ENCODE measurements at regions not wholly inside any gene's neighbourhood (a gene's known extent, or its start where the extent isn't known, plus 50 kb on each side); places are given as distances from the start of the nearest gene placed in this dataset.
"Not testable (repeated sequence)": the region's sequence is repeated elsewhere in the genome, so short reads cannot be mapped to it uniquely, and the experiment has no call there.

DNA sequence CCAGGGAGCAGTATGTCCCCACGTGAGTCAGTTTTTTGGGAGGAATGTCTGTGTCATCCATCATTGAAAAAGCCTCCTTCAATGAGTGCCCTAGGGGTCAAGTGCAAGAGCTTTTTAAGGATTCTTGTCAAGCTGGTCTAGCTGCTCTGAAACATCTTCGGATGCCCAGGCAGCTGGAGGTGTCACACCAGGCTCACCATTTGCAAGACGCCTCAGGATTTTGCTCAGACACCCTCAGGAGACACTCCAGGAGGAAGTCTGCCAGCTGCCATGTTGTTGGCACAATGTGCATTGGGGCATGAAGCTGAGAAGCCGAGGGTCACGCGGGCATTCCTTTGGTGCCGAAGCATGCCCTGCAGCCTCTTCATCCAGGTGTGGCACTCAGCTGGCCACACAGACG lies 111.1 kb upstream of the S1PR3 start:
- no peak for DNase-seq

DNA sequence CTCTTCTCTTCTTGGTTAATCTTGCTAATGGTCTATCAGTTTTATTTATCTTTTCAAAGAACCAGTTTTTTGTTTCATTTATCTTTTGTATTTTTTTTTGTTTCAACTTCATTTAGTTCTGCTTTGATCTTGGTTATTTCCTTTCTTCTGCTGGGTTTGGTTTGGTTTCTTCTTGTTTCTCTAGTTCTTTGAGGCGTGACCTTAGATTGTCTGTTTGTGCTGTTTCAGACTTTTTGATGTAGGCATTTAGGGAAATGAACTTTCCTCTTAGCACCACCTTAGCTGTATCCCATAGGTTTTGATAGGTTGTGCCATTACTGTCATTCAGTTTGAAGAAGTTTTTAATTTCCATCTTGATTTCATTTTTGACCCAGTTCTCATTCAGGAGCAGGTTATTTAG lies 107.0 kb upstream of the S1PR3 start:
- DNase-seq, result not testable (repeated sequence)

DNA sequence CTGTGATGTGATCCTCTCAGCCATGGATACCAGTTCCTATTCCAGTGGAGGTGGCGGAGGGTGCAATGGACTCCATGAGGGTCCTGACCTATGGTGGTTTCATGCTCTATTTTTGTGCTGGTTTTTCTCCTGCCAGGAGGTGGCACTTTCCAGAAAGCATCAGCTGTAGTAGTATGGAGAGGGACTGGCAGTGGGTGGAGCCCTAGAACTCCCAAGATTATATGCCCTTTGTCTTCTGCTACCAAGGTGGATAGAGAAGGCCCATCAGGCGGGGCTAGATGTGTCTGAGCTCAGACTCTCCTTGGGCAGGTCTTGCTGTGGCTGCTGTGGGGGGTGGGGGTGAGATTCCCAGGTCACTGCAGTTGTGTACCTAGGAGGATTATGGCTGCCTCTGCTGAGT lies 104.5 kb upstream of the S1PR3 start:
- not testable (repeated sequence) for DNase-seq

GRCh38 chr9:88889386-88889785 lies 101.9 kb upstream of the S1PR3 start:
- DNase-seq, result no peak

DNA sequence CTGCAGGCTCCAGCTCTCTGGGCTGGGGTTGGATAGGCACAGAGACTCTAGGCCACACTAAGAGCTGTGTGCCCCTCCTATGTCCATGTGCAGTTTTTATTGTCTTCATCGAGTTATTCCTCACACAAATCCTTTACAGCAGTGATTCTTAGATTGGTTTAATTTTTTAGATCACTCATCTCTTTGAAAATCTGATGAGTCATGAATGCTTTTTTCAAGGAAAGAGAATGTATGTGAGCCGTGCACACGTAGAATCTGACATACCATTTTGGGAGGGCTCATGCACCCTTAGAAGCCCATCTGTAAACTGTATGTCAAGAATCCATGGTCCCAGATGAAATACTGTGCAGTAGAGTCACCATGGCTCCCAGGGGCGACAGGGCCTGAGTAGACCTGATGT lies 100.7 kb upstream of the S1PR3 start:
- DNase-seq, result no peak

GRCh38 chr9:88891040-88891439 lies 100.2 kb upstream of the S1PR3 start:
- DNase-seq, result no peak

- DNase-seq, result no peak
Measured at GRCh38 chr9:88892724-88893123, 98.5 kb upstream of the S1PR3 start.

DNA sequence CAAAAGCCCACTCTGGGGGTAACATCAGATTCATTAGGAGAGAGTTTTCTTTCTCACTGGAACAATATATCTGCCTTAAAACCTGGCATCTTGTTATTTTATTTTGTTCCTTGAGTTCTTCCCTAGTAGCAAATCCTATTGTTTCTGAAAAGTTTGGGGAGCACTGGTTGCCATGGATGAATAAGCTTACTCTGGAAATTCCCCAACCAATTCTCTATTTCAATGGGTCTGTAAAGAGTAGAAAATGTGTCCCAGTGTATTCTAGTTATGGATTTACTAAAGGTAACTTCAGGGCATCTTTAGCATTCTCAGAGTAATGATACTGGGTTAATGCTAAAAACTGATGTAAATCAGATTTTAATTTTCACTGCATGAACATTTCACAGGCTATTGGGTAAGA lies 94.2 kb upstream of the S1PR3 start:
- no peak for DNase-seq

DNA sequence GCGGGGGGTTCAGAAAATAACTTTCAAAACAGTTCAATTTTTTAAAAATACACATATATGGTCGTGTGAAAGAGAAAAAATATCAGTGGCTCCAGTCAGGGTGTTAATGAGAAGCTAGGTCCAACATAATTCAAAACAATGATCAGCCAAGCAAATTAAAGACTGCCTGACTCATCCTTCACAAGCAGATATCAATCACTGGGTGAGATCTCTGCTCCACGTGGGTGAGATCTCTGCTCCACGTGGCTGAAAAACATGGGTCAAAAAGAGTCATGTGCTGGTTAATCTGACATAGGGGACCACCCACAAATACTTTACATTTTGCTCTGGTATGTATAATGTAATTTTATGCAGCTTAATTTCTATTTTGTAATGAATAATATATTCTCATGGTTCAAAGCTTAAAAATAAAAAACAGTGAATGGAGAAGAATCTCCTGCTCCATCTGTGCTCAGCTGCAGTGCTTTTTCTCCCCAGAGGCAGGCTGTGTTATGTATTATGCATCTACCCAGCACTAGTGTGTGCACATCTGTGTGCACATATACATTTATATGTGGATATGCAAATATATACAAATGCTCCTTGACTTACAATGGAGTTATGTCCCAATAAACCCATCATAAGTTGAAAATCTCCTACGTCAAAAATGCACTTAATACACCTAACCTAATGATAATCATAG lies 93.1 kb upstream of the S1PR3 start:
- no peak for DNase-seq

DNA sequence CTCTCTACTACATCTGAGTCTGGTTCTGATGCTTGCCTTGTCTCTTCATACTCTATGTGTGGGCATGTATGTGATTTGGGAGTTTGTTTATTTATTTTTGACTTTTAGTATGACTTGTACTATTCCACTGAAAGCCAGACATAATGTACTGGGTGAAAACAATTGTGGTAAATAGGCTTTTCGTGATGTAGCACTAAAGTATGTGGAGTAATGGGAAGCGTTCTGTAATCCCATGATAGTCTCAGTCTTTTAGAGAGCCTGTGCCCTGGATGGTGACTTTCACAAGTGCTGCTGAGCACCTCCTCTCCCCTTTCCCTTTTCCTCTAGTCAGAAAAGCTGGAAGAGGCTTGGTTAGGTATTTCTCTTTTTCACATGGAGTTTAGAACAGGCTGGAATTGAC lies 85.8 kb upstream of the S1PR3 start:
- no peak for DNase-seq

GRCh38 chr9:88915916-88916315 lies 75.4 kb upstream of the S1PR3 start:
- DNase-seq, result no peak

DNA sequence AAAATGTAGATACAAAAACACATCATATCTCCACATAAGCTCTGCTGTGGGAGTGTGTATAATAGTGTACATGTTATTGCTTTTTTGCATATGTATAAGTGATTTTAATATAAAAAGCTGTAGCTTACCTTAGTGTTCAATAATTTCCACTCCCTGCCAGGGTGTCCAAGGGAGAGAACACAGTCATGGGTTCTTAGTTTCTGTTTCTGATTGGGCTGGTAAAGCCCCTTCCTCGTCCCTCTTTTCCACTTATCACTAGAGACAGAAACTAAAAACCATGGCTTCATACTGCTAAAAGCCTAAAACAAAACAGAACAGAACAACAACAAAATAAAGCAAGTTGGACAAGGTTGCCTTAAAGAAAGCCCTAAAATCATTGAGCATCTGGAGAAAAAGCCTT lies 74.4 kb upstream of the S1PR3 start:
- DNase-seq, result no peak

DNA sequence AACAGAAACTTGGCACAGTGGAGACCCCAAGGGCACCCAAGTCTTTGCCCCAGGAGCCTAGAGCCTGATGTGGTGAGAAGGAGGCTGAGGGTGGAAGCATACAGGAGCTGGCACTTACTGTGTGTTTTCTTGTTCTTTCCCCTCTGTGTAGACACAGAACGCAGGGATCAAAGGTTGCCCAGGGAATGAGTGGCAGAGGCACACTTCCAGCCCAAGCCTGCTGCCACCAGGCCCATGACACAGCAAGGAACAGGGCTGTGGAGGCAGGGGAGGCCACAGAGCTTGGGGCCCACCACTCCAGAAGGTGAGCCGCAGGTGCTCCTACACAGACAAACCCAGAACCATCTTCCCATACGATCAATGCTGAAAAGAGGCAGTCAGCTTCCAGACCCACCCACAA lies 73.9 kb upstream of the S1PR3 start:
- DNase-seq, result no peak

DNA sequence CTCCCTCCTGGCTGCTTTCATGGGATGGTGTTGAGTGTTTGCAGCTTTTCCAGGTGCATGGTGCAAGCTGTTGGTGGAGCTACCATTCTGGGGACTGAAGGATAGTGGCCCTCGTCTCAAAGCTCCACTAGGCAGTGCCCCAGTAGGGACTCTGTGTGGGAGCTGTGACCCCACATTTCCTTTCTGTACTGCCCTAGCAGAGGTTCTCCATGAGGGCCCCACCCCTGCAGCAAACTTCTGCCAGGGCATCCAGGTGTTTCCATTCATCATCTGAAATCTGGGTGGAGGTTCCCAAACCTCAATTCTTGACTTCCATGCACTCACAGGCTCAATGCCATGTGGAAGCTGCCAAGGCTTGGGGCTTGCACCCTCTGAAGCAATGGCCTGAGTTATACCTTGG lies 72.7 kb upstream of the S1PR3 start:
- DNase-seq, result not testable (repeated sequence)

GRCh38 chr9:88920645-88921044 lies 70.6 kb upstream of the S1PR3 start:
- DNase-seq, result no peak

DNA sequence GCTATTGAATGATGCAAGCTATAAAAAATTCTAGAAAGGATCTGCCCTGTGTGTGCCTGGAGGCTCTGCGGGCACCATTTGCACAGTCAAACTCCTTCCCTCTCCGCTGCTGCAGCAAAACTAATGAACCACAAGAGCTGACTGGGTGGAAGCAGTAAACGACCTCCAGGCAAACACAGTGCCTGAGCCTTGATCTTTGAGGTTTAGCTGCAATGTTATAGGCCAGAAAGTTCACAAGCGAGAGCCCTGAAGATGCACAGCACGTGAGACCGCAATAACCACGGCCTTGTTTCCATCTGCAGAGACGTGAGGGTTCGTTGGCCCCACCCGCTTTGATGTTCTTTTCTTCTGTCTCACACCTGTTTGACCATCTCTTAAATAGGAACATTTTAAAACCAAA lies 69.2 kb upstream of the S1PR3 start:
- no peak for DNase-seq

DNA sequence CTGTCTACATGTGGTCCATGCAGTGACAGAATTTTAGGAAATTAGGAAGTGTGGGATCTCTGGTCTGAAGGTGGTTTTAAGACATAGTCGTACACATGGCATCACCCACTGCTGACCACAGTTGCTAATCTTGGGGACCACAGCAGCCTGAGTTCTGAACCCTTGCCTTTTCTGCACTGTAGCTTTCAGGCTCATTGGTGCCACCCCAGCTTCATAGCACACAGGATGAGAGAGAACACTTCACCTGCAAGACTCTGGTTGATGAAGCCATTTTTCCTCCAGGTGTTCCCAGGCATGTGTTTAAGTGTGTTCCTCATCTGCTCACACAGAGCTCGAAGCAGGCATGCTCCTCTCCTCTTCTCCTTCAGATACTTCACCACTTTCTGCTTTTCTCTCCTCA lies 68.2 kb upstream of the S1PR3 start:
- DNase-seq, result no peak

DNA sequence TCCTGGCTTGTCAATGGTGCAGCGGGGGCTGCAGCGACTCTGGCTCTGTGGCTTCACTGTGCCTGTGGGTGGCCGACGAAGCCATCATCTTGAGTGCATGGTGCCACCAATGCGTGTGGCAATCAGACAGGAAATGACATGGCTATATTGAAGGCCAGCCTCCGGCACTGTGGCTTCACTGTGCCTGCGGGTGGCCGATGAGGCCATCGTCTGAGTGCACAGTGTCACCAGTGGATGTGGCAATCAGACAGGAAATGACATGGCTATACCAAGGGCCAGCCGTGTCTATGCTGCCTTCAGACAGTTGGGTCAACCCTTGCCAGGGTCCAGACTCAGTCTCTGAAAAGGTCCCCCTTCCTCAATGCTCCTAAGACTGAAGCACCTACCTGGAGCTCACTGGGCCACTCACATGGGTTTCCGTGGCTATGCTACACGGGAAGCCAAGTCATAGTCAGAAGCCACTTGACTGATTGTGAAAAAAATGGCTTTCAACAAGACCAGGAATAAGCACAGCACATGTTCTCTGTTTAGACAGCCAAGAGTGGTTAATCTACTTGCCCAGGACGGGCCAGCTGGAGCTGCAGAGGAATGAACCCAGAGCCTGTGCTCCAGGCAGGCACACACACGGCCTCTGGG lies 67.5 kb upstream of the S1PR3 start:
- DNase-seq, result no peak

DNA sequence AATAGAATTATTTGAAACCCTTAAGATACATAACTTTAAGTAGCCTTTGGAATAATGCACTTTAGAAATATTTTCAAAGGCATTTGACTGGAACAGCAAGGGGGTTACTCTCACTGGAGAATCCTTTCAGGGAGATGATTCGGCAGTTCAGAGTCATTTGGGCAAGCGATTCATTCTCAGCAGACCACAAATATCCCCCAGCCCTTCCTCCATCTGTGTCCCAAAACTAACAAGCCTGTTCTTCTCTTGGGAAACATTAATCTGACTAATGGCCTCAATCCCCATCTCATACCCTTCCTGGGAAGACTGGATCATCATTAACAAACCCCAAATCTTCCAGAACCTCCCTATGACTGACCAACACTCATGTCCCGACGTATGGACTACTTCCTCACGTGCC lies 65.8 kb upstream of the S1PR3 start:
- DNase-seq, result no peak

- DNase-seq, result no peak
Measured at GRCh38 chr9:88926781-88927505, 64.3 kb upstream of the S1PR3 start.

GRCh38 chr9:88927510-88927909 lies 63.8 kb upstream of the S1PR3 start:
- DNase-seq, result no peak

DNA sequence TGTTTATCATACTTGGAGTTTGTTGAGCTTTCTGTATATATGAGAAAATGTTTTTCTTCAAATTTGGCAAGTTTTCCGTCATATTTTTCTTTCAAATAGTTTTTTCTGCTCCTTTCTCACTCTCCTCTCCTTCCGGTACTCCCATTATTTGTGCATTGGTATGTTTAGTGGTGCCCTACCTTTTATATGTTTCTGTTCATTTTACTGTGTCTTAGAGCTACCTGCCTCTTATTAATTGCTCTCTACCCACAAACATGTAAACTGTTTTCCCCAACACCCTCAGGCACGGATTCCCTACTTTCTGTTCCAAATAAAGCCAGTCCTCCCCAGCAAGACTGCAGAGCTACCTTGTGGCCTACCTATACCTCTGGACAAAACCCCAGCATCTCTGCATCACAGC lies 60.6 kb upstream of the S1PR3 start:
- DNase-seq, result no peak

- peak; percentile 45 for DNase-seq
Measured at GRCh38 chr9:88932766-88933165, 58.5 kb upstream of the S1PR3 start.

DNA sequence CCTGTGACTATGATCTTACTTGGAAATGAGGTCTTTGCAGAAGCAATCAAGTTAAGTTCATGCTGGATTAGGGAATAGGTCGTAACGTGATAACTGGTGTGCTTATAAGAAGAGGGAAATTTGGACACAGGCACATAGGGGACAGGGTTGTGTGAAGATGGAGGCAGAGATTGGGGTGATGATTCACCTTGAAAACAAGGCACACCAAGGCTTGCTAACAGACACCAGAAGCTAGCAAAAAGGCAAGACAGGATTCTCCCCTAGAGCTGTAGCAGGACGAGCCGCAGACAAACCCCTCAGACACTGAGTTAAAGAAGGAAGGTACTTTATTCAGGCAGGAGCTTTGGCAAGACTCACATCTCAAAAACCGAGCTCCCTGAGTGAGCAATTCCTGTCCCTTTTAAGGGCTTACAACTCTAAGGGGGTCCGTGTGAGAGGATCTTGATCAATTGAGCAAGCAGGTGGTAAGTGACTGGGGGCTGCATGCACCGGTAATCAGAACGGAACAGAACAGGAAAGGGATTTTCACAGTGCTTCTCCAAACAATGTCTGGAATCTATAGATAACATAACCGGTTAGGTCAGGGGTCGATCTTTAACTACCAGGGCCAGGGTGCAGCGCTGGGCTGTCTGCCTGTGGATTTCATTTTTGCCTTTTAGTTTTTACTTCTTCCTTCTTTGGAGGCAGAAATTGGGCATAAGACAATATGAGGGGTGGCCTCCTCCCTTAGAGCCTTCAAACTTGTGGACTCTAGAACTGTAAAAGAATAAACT lies 57.5 kb upstream of the S1PR3 start:
- no peak for DNase-seq

All from NCI-H1694 treated with DMSO at 0.1 percent for 48 hours (cell line).